GM23248 (cell line): ENCODE measurements at regions not wholly inside any gene's neighbourhood (a gene's known extent, or its start where the extent isn't known, plus 50 kb on each side); places are given as distances from the start of the nearest gene placed in this dataset.

Source experiments
- EZH2 ChIP-seq: fragments of 200-600 bp; sonication (generic); IDR thresholded peaks from 2 replicates; pipeline ENCODE4 v1.6.1; 2018; ENCODE audit warnings: antibody characterized with exemption, mild to moderate bottlenecking; ENCODE audit not compliant: insufficient read depth, poor library complexity, severe bottlenecking
- EZH2phosphoT487 ChIP-seq: fragments of 200-600 bp; sonication (generic); IDR thresholded peaks from 2 replicates; pipeline ENCODE4 v1.6.1; 2018; ENCODE audit warnings: antibody characterized with exemption, moderate library complexity, mild to moderate bottlenecking, low read depth; ENCODE audit not compliant: insufficient read depth

- TF ChIP-seq EZH2 (no peak), EZH2phosphoT487 (no peak)
These were observed 95.1 kb upstream of the TSPAN2 start for GRCh38 chr1:115184260-115184950.
